CD4-positive, alpha-beta T cell (primary cell): ENCODE measurements at regions not wholly inside any gene's neighbourhood (a gene's known extent, or its start where the extent isn't known, plus 50 kb on each side); places are given as distances from the start of the nearest gene placed in this dataset.

ENCODE experiments used
- ATAC-seq: fragments of 200-7000 bp; cut with Tn5 transposase; one replicate; pipeline ENCODE4 v1.10.0; 2022; ENCODE audit warnings: mild to moderate bottlenecking; ENCODE audit not compliant: poor library complexity
- CTCF ChIA-PET: fragments of 350-600 bp; sonication (Branson Sonifier 250); formaldehyde crosslinking; loops from one replicate; lab custom pipeline; 2021; ENCODE audit warnings: antibody characterized with exemption, inconsistent platforms; lab: Charles Lee
- POLR2A ChIA-PET: fragments of 350-600 bp; sonication (Branson Sonifier 250); formaldehyde crosslinking; loops from one replicate; lab custom pipeline; 2021; ENCODE audit warnings: antibody characterized with exemption, inconsistent platforms; lab: Charles Lee
- DNase-seq, 14 experiments: peaks; one replicate each; pipeline ENCODE4 v3.0.0-alpha.2; 2013 to 2020; ENCODE audit warnings: mixed read lengths in 2 of 14
- H3K27ac ChIP-seq, 2 donors: one replicate each; pipeline versions ENCODE4 v1.5.1 to v1.7.0; 2013; ENCODE audit warnings: low read length in 2 of 2, low read depth in 1 of 2, mild to moderate bottlenecking in 1 of 2
- H3K27me3 ChIP-seq, 2 experiments: 1 replicate in 1 of 2; 2 replicates in 1 of 2; pipeline versions ENCODE4 v1.6.1 to v1.7.0; 2013; ENCODE audit warnings: low read length in 2 of 2, control low read depth in 1 of 2, mild to moderate bottlenecking in 1 of 2, moderate library complexity in 1 of 2; ENCODE audit not compliant: insufficient read depth in 2 of 2, control insufficient read depth in 1 of 2
- H3K36me3 ChIP-seq: one replicate; pipeline ENCODE4 v1.6.1; 2013; ENCODE audit warnings: low read length, control low read depth; ENCODE audit not compliant: insufficient read depth
- H3K4me1 ChIP-seq: one replicate; pipeline ENCODE4 v1.6.1; 2013; ENCODE audit warnings: low read length, control low read depth; ENCODE audit not compliant: insufficient read depth
- H3K4me3 ChIP-seq: one replicate; pipeline ENCODE4 v1.5.1; 2013; ENCODE audit warnings: mild to moderate bottlenecking, low read length, moderate library complexity
- H3K9me3 ChIP-seq, 2 experiments: 1 replicate in 1 of 2; 2 replicates in 1 of 2; pipeline versions ENCODE4 v1.6.1 to v1.7.0; 2013; ENCODE audit warnings: low read length in 2 of 2, mild to moderate bottlenecking in 2 of 2, control low read depth in 1 of 2, moderate library complexity in 1 of 2; ENCODE audit not compliant: control insufficient read depth in 1 of 2, insufficient read depth in 1 of 2
- H3K27ac Mint-ChIP-seq: one replicate; pipeline ENCODE4 v1.8.0; 2020; ENCODE audit warnings: mixed read lengths
- H3K27me3 Mint-ChIP-seq: one replicate; pipeline ENCODE4 v1.8.0; 2021; ENCODE audit warnings: mixed read lengths
- H3K36me3 Mint-ChIP-seq: one replicate; pipeline ENCODE4 v1.8.0; 2021; ENCODE audit warnings: low read depth, mixed read lengths
- H3K4me1 Mint-ChIP-seq: one replicate; pipeline ENCODE4 v1.8.0; 2021; ENCODE audit warnings: low read depth, mixed read lengths
- H3K4me3 Mint-ChIP-seq: one replicate; pipeline ENCODE4 v1.8.0; 2020; ENCODE audit warnings: mild to moderate bottlenecking, mixed read lengths
- H3K9me3 Mint-ChIP-seq: one replicate; pipeline ENCODE4 v1.8.0; 2020; ENCODE audit warnings: mixed read lengths
- intact Hi-C, 2 experiments: fragments of 100-400 bp; cut with DNase I in 1 of 2; cut with micrococcal nuclease in 1 of 2; formaldehyde crosslinking; loops; one replicate each; pipeline versions ENCODE4 v1.15.1 to v1.9.0; 2023 to 2025; cut with DNase I, micrococcal nuclease
- TF ChIP-seq, protein P1 (sequence below): fragments of 200-600 bp; IDR thresholded peaks from one replicate; pipeline ENCODE4 v1.8.0; 2022; ENCODE audit warnings: antibody characterized with exemption, mild to moderate bottlenecking

DNA sequence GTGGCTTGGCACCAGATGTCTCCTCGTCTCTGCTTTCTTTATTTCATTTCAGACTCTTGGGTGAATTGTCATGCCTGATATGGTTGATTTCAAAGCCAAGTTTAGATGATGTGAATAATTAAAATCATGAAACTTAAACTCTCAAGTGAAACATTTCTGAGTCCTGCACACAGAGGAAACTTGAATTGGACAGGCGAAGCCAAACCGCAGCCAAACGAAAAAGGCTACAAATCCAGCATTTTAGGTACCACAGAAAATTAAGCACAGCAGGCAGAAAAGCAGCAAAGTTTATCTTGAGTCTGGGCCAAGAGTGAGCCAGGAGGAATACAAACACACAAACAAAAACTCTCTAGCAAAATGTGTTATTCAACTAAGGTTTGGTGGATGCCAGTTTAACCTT, 659.8 kb upstream of the KLF4 start:
- peaks cover 0 to 3% of the 10 kb centered on the region in 2 experiments for H3K9me3 ChIP-seq
- H3K36me3 ChIP-seq = no peaks in the 10 kb centered on the region
- H3K4me3 Mint-ChIP-seq = no peak overlapping the region
- CTCF ChIA-PET = no interaction called here
- no peaks in the 10 kb centered on the region for H3K27me3 Mint-ChIP-seq
- H3K27ac ChIP-seq = no peak overlapping the region
- POLR2A ChIA-PET = no interaction called here
- ATAC-seq = no peak
- no peaks in the 10 kb centered on the region for H3K36me3 Mint-ChIP-seq
- H3K4me1 Mint-ChIP-seq = no peaks in the 10 kb centered on the region
- no peaks in the 10 kb centered on the region for H3K4me1 ChIP-seq
- H3K27ac Mint-ChIP-seq = no peak overlapping the region
- H3K27me3 ChIP-seq = no peaks in the 10 kb centered on the region
- intact Hi-C loops = no loop called here
- DNase-seq = no peak
- H3K4me3 ChIP-seq = no peak overlapping the region
- peaks cover 9% of the 10 kb centered on the region for H3K9me3 Mint-ChIP-seq
- TF ChIP-seq, protein P1, sequence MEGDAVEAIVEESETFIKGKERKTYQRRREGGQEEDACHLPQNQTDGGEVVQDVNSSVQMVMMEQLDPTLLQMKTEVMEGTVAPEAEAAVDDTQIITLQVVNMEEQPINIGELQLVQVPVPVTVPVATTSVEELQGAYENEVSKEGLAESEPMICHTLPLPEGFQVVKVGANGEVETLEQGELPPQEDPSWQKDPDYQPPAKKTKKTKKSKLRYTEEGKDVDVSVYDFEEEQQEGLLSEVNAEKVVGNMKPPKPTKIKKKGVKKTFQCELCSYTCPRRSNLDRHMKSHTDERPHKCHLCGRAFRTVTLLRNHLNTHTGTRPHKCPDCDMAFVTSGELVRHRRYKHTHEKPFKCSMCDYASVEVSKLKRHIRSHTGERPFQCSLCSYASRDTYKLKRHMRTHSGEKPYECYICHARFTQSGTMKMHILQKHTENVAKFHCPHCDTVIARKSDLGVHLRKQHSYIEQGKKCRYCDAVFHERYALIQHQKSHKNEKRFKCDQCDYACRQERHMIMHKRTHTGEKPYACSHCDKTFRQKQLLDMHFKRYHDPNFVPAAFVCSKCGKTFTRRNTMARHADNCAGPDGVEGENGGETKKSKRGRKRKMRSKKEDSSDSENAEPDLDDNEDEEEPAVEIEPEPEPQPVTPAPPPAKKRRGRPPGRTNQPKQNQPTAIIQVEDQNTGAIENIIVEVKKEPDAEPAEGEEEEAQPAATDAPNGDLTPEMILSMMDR = no peak

DNA sequence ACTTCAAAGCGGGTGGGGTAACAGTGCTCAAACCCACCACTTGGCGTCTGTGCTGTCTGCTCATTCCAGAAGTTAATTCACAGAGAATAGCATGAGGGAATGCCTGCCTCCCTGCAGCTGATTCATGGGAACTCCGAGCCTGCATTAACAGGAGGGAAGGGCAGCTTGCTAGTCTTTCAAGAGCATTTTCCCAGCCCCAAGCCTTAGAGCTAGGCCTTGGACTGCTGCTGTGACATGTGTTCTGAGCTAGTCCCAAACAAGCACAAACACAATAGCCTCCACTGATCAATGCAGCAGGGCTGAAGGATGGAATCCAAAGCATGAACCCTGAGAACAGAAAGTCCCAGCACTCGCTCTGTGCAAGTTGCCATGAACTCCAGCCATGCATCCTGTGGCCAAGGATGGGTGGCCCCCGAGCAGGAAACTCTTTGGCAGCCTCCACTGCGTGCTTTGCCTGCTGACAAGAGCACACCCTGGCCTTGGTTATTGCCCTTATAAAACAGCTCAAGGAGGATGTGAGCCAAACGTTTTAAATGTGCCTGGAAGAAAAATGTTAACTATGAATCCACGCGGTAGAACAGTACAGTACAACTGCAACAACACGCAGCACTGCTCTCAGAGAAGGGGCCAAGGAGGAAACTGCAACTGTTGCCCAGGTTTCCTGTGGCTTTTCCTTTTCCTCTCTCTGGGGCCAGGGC, 653.1 kb upstream of the KLF4 start:
- DNase-seq = no peak
- ChIA-PET POLR2A (no interaction called here), CTCF (no interaction called here)
- TF ChIP-seq, protein P1 = no peak
- Mint-ChIP-seq H3K36me3 (no peaks in the 10 kb centered on the region), H3K27ac (no peak overlapping the region), H3K27me3 (no peaks in the 10 kb centered on the region), H3K4me3 (no peak overlapping the region), H3K9me3 (peaks cover 11% of the 10 kb centered on the region), H3K4me1 (no peaks in the 10 kb centered on the region)
- no peak overlapping the region for H3K27ac ChIP-seq
- intact Hi-C loops = no loop called here
- no peaks in the 10 kb centered on the region for H3K4me1 ChIP-seq
- no peak overlapping the region for H3K4me3 ChIP-seq
- ATAC-seq = no peak
- H3K9me3 ChIP-seq = peaks cover 0 to 3% of the 10 kb centered on the region in 2 experiments
- H3K27me3 ChIP-seq = no peaks in the 10 kb centered on the region
- no peaks in the 10 kb centered on the region for H3K36me3 ChIP-seq

DNA sequence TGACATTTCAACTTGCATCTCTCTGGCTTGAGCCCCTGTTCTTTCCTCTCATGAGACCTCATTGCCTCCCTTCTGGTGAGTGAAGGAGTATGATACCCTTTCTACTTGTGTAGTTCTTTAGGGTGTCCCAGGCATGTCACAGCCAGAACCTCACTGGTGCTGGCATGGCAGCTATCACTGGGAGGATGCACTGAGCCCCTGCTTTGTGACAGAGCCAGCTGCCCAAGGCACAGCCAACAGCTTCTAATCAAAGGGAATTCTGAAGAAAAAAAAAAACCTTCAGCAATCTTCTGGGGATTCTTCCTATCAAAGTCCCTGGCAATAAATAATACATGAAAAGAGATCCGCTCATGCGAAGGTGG, 652.6 kb upstream of the KLF4 start:
- peaks cover 0 to 3% of the 10 kb centered on the region in 2 experiments for H3K9me3 ChIP-seq
- H3K36me3 ChIP-seq = no peaks in the 10 kb centered on the region
- TF ChIP-seq, protein P1 = no peak
- H3K27me3 ChIP-seq = no peaks in the 10 kb centered on the region
- H3K4me1 ChIP-seq = no peaks in the 10 kb centered on the region
- H3K4me1 Mint-ChIP-seq = no peaks in the 10 kb centered on the region
- H3K27me3 Mint-ChIP-seq = no peaks in the 10 kb centered on the region
- intact Hi-C loops = no loop called here
- H3K36me3 Mint-ChIP-seq = no peaks in the 10 kb centered on the region
- H3K27ac ChIP-seq = no peak overlapping the region
- no peak overlapping the region for H3K4me3 Mint-ChIP-seq
- no peak overlapping the region for H3K4me3 ChIP-seq
- ChIA-PET POLR2A (no interaction called here), CTCF (no interaction called here)
- ATAC-seq (no peak), DNase-seq (no peak)
- H3K9me3 Mint-ChIP-seq = peaks cover 5% of the 10 kb centered on the region
- no peak overlapping the region for H3K27ac Mint-ChIP-seq
